Fibroblast of villous mesenchyme (primary cell): ENCODE measurements at regions not wholly inside any gene's neighbourhood (a gene's known extent, or its start where the extent isn't known, plus 50 kb on each side); places are given as distances from the start of the nearest gene placed in this dataset.

ENCODE experiments used
- DNase-seq: peaks from one replicate; pipeline ENCODE4 v3.0.0-alpha.2; 2010; ENCODE audit warnings: low read depth
- H3K4me3 ChIP-seq: 2 replicates; pipeline ENCODE4 v1.5.1; 2011; ENCODE audit warnings: low read depth, mild to moderate bottlenecking, low read length
- CTCF ChIP-seq: IDR thresholded peaks from 2 replicates; pipeline ENCODE4 v1.5.1; 2012; ENCODE audit warnings: low read depth, mild to moderate bottlenecking, low read length; ENCODE audit not compliant: insufficient read depth

- TF ChIP-seq CTCF = no peak
- DNase-seq = no peak
These were observed 135.8 kb upstream of the IL1RAPL2 start for GRCh38 chrX:104430072-104430741.

GRCh38 chrX:104428231-104428630 lies 137.8 kb upstream of the IL1RAPL2 start:
- no peak overlapping the region for H3K4me3 ChIP-seq
- peak; percentile 10 for DNase-seq
- TF ChIP-seq CTCF = no peak

More at GRCh38 chrX:104430072-104430741, 135.8 kb upstream of the IL1RAPL2 start:
- H3K4me3 ChIP-seq = no peak overlapping the region

GRCh38 chrX:104427693-104428092 lies 138.3 kb upstream of the IL1RAPL2 start:
- no peak for TF ChIP-seq CTCF
- H3K4me3 ChIP-seq = no peak overlapping the region
- peak; percentile 6 for DNase-seq

- H3K4me3 ChIP-seq = no peak overlapping the region
- DNase-seq = no peak
- no peak for TF ChIP-seq CTCF
These were observed 138.9 kb upstream of the IL1RAPL2 start for GRCh38 chrX:104427073-104427472.

- no peak overlapping the region for H3K4me3 ChIP-seq
- no peak for TF ChIP-seq CTCF
- DNase-seq = peak; percentile 38
These were observed 145.1 kb upstream of the IL1RAPL2 start for GRCh38 chrX:104420907-104421306.

GRCh38 chrX:104419926-104420325 lies 146.1 kb upstream of the IL1RAPL2 start:
- no peak overlapping the region for H3K4me3 ChIP-seq
- DNase-seq = no peak
- TF ChIP-seq CTCF = no peak

GRCh38 chrX:104419211-104419610 lies 146.8 kb upstream of the IL1RAPL2 start:
- no peak overlapping the region for H3K4me3 ChIP-seq
- TF ChIP-seq CTCF = no peak
- peak; percentile 7 for DNase-seq
